ENCODE measurements at regions not wholly inside any gene's neighbourhood (a gene's known extent, or its start where the extent isn't known, plus 50 kb on each side); places are given as distances from the start of the nearest gene placed in this dataset.

DNA sequence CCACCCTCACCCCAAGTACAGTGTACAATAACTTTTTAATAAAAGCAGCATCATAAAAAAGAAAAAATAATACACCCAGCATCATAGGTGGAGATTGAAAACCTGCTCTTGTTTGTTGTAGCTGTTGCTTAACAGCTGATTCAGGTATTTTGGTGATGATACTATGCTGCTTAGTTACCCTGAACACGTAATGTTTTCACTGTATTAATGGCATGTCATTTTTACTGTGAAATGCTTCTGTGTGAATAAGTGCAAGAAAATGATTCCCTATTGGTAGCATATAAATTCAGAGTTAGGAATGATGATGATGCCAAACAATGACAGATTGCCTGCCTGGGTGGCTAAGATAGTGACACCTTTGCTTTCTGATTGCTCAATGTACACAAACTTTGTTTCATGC is 405.7 kb downstream of the HDGFL1 start:
- Histone ChIP-seq H3K79me2 (replicated peaks; ENCODE audit: insufficient read depth, low read length) (no peaks in the 10 kb centered on the region), H3K4me2 (ENCODE audit: low read length) (no peak overlapping the region), H4K20me1 (ENCODE audit: insufficient read depth) (no peaks in the 10 kb centered on the region), H3K36me3 (ENCODE audit: insufficient read depth, low read length) (no peaks in the 10 kb centered on the region), H3K9me2 (ENCODE audit: insufficient read depth, low read length) (no peaks in the 10 kb centered on the region), H3K9ac (ENCODE audit: low read length) (no peak overlapping the region), H2AFZ (ENCODE audit: low read depth, low read length) (no peak overlapping the region), H3K9me3 (ENCODE audit: low read length) (no peaks in the 10 kb centered on the region), H3F3A (ENCODE audit: insufficient read depth, low read length, poor library complexity, severe bottlenecking) (no peaks in the 10 kb centered on the region), H3K27ac (ENCODE audit: low read length) (peak overlapping the region; percentile 48), H3K4me3 (ENCODE audit: low read length) (no peak overlapping the region), H3K27me3 (ENCODE audit: insufficient read depth, low read depth, low read length) (no peaks in the 10 kb centered on the region)
- TF ChIP-seq EZH2 (IDR thresholded peaks at IDR 0.05; ENCODE audit: borderline replicate concordance, insufficient read depth, low read length, poor library complexity, severe bottlenecking) (no peak), EP300 (conservative IDR thresholded peaks at IDR 0.05; ENCODE audit: poor library complexity, severe bottlenecking) (peak; percentile 94), POLR2AphosphoS5 (IDR thresholded peaks at IDR 0.05) (peak; percentile 64), SMC3 (conservative IDR thresholded peaks at IDR 0.05; ENCODE audit: poor library complexity) (peak; percentile 20)
- TF ChIP-seq, protein P1, sequence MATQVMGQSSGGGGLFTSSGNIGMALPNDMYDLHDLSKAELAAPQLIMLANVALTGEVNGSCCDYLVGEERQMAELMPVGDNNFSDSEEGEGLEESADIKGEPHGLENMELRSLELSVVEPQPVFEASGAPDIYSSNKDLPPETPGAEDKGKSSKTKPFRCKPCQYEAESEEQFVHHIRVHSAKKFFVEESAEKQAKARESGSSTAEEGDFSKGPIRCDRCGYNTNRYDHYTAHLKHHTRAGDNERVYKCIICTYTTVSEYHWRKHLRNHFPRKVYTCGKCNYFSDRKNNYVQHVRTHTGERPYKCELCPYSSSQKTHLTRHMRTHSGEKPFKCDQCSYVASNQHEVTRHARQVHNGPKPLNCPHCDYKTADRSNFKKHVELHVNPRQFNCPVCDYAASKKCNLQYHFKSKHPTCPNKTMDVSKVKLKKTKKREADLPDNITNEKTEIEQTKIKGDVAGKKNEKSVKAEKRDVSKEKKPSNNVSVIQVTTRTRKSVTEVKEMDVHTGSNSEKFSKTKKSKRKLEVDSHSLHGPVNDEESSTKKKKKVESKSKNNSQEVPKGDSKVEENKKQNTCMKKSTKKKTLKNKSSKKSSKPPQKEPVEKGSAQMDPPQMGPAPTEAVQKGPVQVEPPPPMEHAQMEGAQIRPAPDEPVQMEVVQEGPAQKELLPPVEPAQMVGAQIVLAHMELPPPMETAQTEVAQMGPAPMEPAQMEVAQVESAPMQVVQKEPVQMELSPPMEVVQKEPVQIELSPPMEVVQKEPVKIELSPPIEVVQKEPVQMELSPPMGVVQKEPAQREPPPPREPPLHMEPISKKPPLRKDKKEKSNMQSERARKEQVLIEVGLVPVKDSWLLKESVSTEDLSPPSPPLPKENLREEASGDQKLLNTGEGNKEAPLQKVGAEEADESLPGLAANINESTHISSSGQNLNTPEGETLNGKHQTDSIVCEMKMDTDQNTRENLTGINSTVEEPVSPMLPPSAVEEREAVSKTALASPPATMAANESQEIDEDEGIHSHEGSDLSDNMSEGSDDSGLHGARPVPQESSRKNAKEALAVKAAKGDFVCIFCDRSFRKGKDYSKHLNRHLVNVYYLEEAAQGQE (IDR thresholded peaks at IDR 0.05; ENCODE audit: borderline replicate concordance), result no peak

- Histone ChIP-seq H3K9ac (ENCODE audit: low read length) (no peak overlapping the region), H3K36me3 (ENCODE audit: insufficient read depth, low read length) (no peaks in the 10 kb centered on the region), H3K9me2 (ENCODE audit: insufficient read depth, low read length) (no peaks in the 10 kb centered on the region), H4K20me1 (ENCODE audit: insufficient read depth) (no peaks in the 10 kb centered on the region), H3K27me3 (ENCODE audit: insufficient read depth, low read depth, low read length) (no peaks in the 10 kb centered on the region), H3K4me3 (ENCODE audit: low read length) (no peak overlapping the region), H3K9me3 (ENCODE audit: low read length) (no peaks in the 10 kb centered on the region), H3K4me2 (ENCODE audit: low read length) (no peak overlapping the region), H2AFZ (ENCODE audit: low read depth, low read length) (no peak overlapping the region), H3K27ac (ENCODE audit: low read length) (no peak overlapping the region), H3F3A (ENCODE audit: insufficient read depth, low read length, poor library complexity, severe bottlenecking) (no peaks in the 10 kb centered on the region), H3K79me2 (replicated peaks; ENCODE audit: insufficient read depth, low read length) (no peaks in the 10 kb centered on the region)
- TF ChIP-seq EP300 (conservative IDR thresholded peaks at IDR 0.05; ENCODE audit: poor library complexity, severe bottlenecking) (no peak), RAD21 (conservative IDR thresholded peaks at IDR 0.05) (no peak), TAF1 (IDR thresholded peaks at IDR 0.05; ENCODE audit: low read depth) (no peak), CTCF (IDR thresholded peaks at IDR 0.05; ENCODE audit: poor library complexity, severe bottlenecking) (no peak), EZH2 (IDR thresholded peaks at IDR 0.05; ENCODE audit: borderline replicate concordance, insufficient read depth, low read length, poor library complexity, severe bottlenecking) (no peak), SMC3 (conservative IDR thresholded peaks at IDR 0.05; ENCODE audit: poor library complexity) (no peak), MXI1 (conservative IDR thresholded peaks at IDR 0.05; ENCODE audit: poor library complexity, severe bottlenecking) (no peak), POLR2AphosphoS5 (IDR thresholded peaks at IDR 0.05) (no peak)
- TF ChIP-seq, protein P1 (IDR thresholded peaks at IDR 0.05; ENCODE audit: borderline replicate concordance), result no peak
Observed at GRCh38 chr6:22980446-22980845, 411.1 kb downstream of the HDGFL1 start.

All from neural cell (in vitro differentiated cells).